Tibial artery (tissue), 4 donors: ENCODE measurements at regions not wholly inside any gene's neighbourhood (a gene's known extent, or its start where the extent isn't known, plus 50 kb on each side); places are given as distances from the start of the nearest gene placed in this dataset.
"Not testable (repeated sequence)": the region's sequence is repeated elsewhere in the genome, so short reads cannot be mapped to it uniquely, and the experiment has no call there.

ENCODE experiments used
- DNase-seq, 2 donors: peaks; one replicate each; pipeline ENCODE4 v3.0.0-alpha.2; 2019
- H3K27ac ChIP-seq, 2 donors: fragments of 200-600 bp; sonication (generic) in 1 of 2; 1 replicate in 1 of 2; 2 replicates in 1 of 2; pipeline ENCODE4 v1.5.1; 2018 to 2019; ENCODE audit warnings: mild to moderate bottlenecking in 1 of 2
- H3K27me3 ChIP-seq, 2 donors: fragments of 200-600 bp; sonication (generic) in 1 of 2; one replicate each; pipeline versions ENCODE4 v1.5.1 to v1.6.0; 2016 to 2019
- H3K36me3 ChIP-seq, 3 donors: fragments of 200-600 bp; sonication (generic) in 2 of 3; one replicate each; pipeline ENCODE4 v1.5.1; 2016 to 2019; ENCODE audit warnings: mild to moderate bottlenecking in 2 of 3
- H3K4me1 ChIP-seq, 4 donors: fragments of 200-600 bp; sonication (generic) in 2 of 4; 1 replicate in 3 of 4; 2 replicates in 1 of 4; pipeline ENCODE4 v1.5.1; 2016 to 2019
- H3K4me3 ChIP-seq, 2 donors: fragments of 200-600 bp; sonication (generic) in 1 of 2; 1 replicate in 1 of 2; 2 replicates in 1 of 2; pipeline ENCODE4 v1.5.1; 2018 to 2019; ENCODE audit warnings: mild to moderate bottlenecking in 2 of 2
- H3K9me3 ChIP-seq, 3 donors: fragments of 200-600 bp; sonication (generic) in 1 of 3; one replicate each; pipeline ENCODE4 v1.5.1; 2016 to 2019
- CTCF ChIP-seq, 2 experiments: fragments of 200-600 bp in 1 of 2; fragments of 450-650 bp in 1 of 2; IDR thresholded peaks; one replicate each; pipeline ENCODE4 v1.5.1; 2017 to 2019; ENCODE audit warnings: antibody characterized with exemption in 2 of 2, mild to moderate bottlenecking in 1 of 2, moderate library complexity in 1 of 2
- intact Hi-C: fragments of 100-400 bp; cut with DNase I; formaldehyde crosslinking; loops from one replicate; pipeline ENCODE4 v1.15.0; 2023; ENCODE audit warnings: low total_unique reads

GRCh38 chr9:135173066-135173465 lies 85.6 kb downstream of the OLFM1 start:
- TF ChIP-seq CTCF (IDR thresholded peaks at IDR 0.05) = no peak
- H3K27ac ChIP-seq = no peak overlapping the region
- H3K36me3 ChIP-seq = no peaks in the 10 kb centered on the region
- no peaks in the 10 kb centered on the region for H3K4me1 ChIP-seq
- H3K27me3 ChIP-seq = peaks cover 0 to 56% of the 10 kb centered on the region in 2 donors
- no peak for DNase-seq
- no peak overlapping the region for H3K4me3 ChIP-seq
- H3K9me3 ChIP-seq = no peaks in the 10 kb centered on the region
- intact Hi-C loops = no loop called here

GRCh38 chr9:135174248-135174647 lies 86.8 kb downstream of the OLFM1 start:
- no peak for TF ChIP-seq CTCF (IDR thresholded peaks at IDR 0.05)
- Histone ChIP-seq H3K4me1 (no peaks in the 10 kb centered on the region), H3K27ac (no peak overlapping the region), H3K4me3 (no peak overlapping the region), H3K36me3 (no peaks in the 10 kb centered on the region), H3K27me3 (peaks cover 0 to 49% of the 10 kb centered on the region in 2 donors), H3K9me3 (no peaks in the 10 kb centered on the region)
- no peak for DNase-seq
- intact Hi-C loops = no loop called here

GRCh38 chr9:135174981-135175380 lies 87.5 kb downstream of the OLFM1 start:
- H3K9me3 ChIP-seq = no peaks in the 10 kb centered on the region
- H3K27ac ChIP-seq = no peak overlapping the region
- intact Hi-C loops = no loop called here
- TF ChIP-seq CTCF (IDR thresholded peaks at IDR 0.05) = no peak
- no peak overlapping the region for H3K4me3 ChIP-seq
- no peaks in the 10 kb centered on the region for H3K36me3 ChIP-seq
- H3K27me3 ChIP-seq = peaks cover 0 to 45% of the 10 kb centered on the region in 2 donors
- no peaks in the 10 kb centered on the region for H3K4me1 ChIP-seq
- DNase-seq = no peak

DNA sequence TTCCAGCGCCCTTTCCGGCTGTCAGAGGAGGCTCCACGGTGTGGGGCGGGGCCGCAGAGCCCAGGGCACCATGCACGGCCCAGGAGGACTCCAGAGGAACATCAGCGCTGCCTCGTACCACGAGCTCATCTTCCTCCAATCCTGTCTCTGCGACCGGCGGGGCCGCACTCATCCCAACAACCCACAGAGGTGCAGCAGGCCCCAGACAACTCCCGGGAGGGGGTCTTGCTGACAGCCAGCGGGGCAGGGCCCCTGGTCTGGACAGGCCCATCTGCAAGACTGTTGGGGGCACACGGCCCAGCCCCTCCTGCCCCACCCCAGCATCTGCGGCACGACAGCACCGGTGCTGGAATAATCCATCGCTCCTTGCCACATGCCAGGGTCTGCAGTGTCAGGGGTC lies 88.8 kb downstream of the OLFM1 start:
- Histone ChIP-seq H3K36me3 (no peaks in the 10 kb centered on the region), H3K9me3 (no peaks in the 10 kb centered on the region), H3K27me3 (peaks cover 0 to 45% of the 10 kb centered on the region in 2 donors), H3K4me3 (no peak overlapping the region), H3K27ac (no peak overlapping the region), H3K4me1 (no peaks in the 10 kb centered on the region)
- no peak for TF ChIP-seq CTCF (IDR thresholded peaks at IDR 0.05)
- no peak for DNase-seq
- intact Hi-C loops = no loop called here

DNA sequence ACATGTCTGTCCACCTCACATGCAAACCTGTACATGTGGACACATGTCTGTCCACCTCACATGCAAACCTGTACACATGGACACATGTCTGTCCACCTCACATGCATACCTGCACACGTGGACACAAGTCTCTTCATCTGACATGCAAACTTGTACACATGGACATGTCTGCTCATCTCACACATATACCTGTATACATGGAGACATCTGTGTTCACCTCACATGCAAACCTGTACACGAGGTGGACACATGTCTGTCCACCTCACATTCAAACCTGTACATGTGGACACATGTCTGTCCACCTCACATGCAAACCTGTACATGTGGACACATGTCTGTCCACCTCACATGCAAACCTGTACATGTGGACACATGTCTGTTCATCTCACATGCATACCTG lies 90.1 kb downstream of the OLFM1 start:
- DNase-seq, H3K27ac ChIP-seq, H3K4me3 ChIP-seq, H3K4me1 ChIP-seq, H3K36me3 ChIP-seq, intact Hi-C loops, H3K9me3 ChIP-seq: not testable (repeated sequence)
- H3K27me3 ChIP-seq = peaks cover 0 to 56% of the 10 kb centered on the region in 2 donors

- H3K9me3 ChIP-seq = no peaks in the 10 kb centered on the region
- peaks cover 0 to 64% of the 10 kb centered on the region in 2 donors for H3K27me3 ChIP-seq
- TF ChIP-seq CTCF (IDR thresholded peaks at IDR 0.05) = no peak
- DNase-seq = no peak
- no peaks in the 10 kb centered on the region for H3K4me1 ChIP-seq
- H3K4me3 ChIP-seq = no peak overlapping the region
- H3K36me3 ChIP-seq = no peaks in the 10 kb centered on the region
- intact Hi-C loops = no loop called here
- H3K27ac ChIP-seq = no peak overlapping the region
These were observed 91.0 kb downstream of the OLFM1 start for GRCh38 chr9:135178498-135178897.
